ENCODE measurements at regions not wholly inside any gene's neighbourhood (a gene's known extent, or its start where the extent isn't known, plus 50 kb on each side); places are given as distances from the start of the nearest gene placed in this dataset.

GRCh38 chr11:116481126-116481675 is 291.6 kb downstream of the BUD13 start:
- Histone ChIP-seq H3K9me3 (no peaks in the 10 kb centered on the region), H3K36me3 (no peaks in the 10 kb centered on the region), H3K4me3 (no peak overlapping the region), H3K4me1 (no peaks in the 10 kb centered on the region), H3K27ac (no peak overlapping the region), H3K27me3 (peaks cover 21% of the 10 kb centered on the region)
- no peak for TF ChIP-seq EP300 (IDR thresholded peaks at IDR 0.05)
- no peak for TF ChIP-seq CTCF (IDR thresholded peaks at IDR 0.05)
- no peak for TF ChIP-seq POLR2AphosphoS5 (IDR thresholded peaks at IDR 0.05)
- no peak for TF ChIP-seq POLR2A (IDR thresholded peaks at IDR 0.05)
- 40 to 67% methylated on average over 1 of the region's 3 CpGs for WGBS, 2 donors (ENCODE audit: low coverage in 1 of 2)
- no peak for ATAC-seq

DNA sequence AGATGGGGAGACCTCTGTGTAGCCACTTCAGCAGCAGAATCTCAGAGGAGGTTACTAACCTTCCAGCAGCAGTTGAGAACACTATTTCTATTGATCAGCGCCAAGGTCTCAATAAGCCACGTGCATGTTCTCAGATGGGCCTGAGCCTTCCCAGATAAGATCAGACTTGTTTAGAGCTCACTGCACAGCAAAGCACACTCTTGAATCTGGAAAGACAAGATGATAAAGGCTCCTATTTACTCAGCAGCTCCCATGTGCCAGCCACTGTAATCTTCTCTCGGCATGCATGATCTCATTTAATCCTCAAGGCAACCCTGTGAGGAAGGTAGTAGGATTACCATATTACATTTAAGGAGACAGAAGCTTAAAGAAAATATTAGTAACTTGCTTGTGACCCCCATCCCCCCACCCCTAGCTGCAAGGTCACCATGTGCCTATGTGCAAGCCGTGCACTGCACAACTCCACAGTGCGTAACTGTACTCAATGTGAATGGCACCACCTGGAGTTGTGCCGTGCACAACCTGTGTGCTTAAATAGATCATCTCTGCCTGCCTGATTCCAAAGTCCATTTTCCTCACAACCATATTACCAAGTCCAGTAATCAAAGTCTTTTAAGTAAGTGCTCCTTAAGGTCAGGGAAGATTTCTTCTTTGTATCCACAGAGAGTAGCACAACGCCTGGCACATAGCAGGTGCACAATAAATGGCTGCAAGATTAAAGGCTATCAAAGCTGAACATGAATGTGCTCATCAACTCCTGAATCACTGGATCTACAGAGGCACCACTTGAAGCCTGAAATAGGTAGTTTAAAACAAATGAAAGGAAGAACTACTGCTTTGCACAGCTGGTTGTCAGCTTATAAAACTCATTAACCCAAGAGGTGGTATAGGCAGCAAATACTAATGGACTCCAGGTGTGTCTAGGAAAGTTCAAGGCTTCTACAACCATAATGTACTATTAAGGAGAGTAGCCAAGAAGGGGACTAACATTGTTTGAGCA is 293.8 kb downstream of the BUD13 start:
- H3K9me3 ChIP-seq: no peaks in the 10 kb centered on the region
- H3K27me3 ChIP-seq: peaks cover 3% of the 10 kb centered on the region
- ATAC-seq: no peak
- no peak overlapping the region for H3K27ac ChIP-seq
- H3K4me1 ChIP-seq: no peaks in the 10 kb centered on the region
- 48 to 78% methylated on average over 6 of the region's 7 CpGs for WGBS, 2 donors (ENCODE audit: low coverage in 1 of 2)
- H3K36me3 ChIP-seq: no peaks in the 10 kb centered on the region
- H3K4me3 ChIP-seq: no peak overlapping the region
- no peak for TF ChIP-seq POLR2AphosphoS5 (IDR thresholded peaks at IDR 0.05)
- no peak for TF ChIP-seq CTCF (IDR thresholded peaks at IDR 0.05)
- TF ChIP-seq EP300 (IDR thresholded peaks at IDR 0.05): no peak
- TF ChIP-seq POLR2A (IDR thresholded peaks at IDR 0.05): no peak

DNA sequence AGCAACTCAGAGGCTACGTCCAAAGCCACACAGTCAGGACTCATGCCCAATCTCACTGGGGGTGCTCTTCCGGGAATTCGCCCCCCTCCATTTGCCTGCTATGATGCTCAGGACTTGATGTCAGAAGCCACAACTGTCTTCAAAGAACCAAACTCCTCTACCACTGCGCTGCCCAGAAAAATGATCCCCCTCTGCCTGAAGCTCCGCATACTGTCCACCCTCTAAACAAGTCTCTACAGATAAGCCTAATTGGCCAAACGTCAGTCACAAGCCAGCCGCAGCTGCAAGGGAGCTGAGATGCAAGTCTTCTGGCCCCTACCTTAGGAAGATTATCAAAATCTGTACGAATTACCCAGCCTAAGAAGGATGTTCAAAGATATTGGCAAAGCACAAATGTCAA is 294.6 kb downstream of the BUD13 start:
- Histone ChIP-seq H3K4me3 (no peak overlapping the region), H3K9me3 (no peaks in the 10 kb centered on the region), H3K27ac (no peak overlapping the region), H3K36me3 (no peaks in the 10 kb centered on the region), H3K4me1 (peaks cover 0 to 6% (median 0%) of the 10 kb centered on the region in 3 donors), H3K27me3 (no peaks in the 10 kb centered on the region)
- WGBS, 2 donors (ENCODE audit: low coverage in 1 of 2): 33 to 86% methylated on average over 4 to 8 of the region's 8 CpGs
- TF ChIP-seq CTCF (IDR thresholded peaks at IDR 0.05): no peak
- TF ChIP-seq POLR2AphosphoS5 (IDR thresholded peaks at IDR 0.05): no peak
- no peak for TF ChIP-seq POLR2A (IDR thresholded peaks at IDR 0.05)
- no peak for TF ChIP-seq EP300 (IDR thresholded peaks at IDR 0.05)
- no peak for ATAC-seq

DNA sequence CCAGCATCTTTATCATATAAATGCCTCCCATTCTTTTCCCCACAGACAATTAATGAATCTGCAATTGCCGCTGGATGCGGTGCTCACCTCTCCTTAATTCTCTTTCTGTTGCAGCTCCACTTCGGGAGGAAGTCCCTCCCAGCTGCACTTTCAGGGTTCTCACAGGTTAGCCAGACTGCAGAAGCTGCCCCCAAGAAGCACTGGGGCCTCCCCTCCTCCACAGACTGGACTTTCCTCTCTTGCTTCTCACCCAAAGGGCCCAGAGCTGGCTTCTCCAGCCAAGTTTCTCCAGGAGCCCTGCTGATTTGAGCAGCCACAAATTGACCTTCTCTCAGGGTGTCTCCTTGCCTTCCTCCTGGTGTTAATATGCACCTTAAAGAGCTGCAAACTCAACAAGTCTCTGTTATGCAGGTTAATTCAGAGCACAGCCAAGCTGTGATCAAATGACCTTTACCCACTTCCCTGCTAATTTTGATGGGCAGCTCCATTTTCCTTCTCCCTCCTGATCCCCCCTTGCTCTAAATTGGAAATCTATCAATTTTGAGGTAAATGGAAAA is 298.9 kb downstream of the BUD13 start:
- TF ChIP-seq CTCF (IDR thresholded peaks at IDR 0.05) (no peak), POLR2AphosphoS5 (IDR thresholded peaks at IDR 0.05) (no peak), EP300 (IDR thresholded peaks at IDR 0.05) (no peak), POLR2A (IDR thresholded peaks at IDR 0.05) (no peak)

More for the DNA sequence above, 298.9 kb downstream of the BUD13 start:
- 50 to 75% methylated on average over 2 to 3 of the region's 3 CpGs for WGBS, 2 donors (ENCODE audit: low coverage in 1 of 2)
- Histone ChIP-seq H3K36me3 (no peaks in the 10 kb centered on the region), H3K4me3 (no peak overlapping the region), H3K27me3 (no peaks in the 10 kb centered on the region), H3K4me1 (peaks cover 0 to 17% (median 0%) of the 10 kb centered on the region in 3 donors), H3K9me3 (no peaks in the 10 kb centered on the region), H3K27ac (no peak overlapping the region)
- ATAC-seq: no peak

Data from gastroesophageal sphincter (tissue), 4 donors.